Hepatocyte (in vitro differentiated cells): ENCODE measurements at regions not wholly inside any gene's neighbourhood (a gene's known extent, or its start where the extent isn't known, plus 50 kb on each side); places are given as distances from the start of the nearest gene placed in this dataset.

Experiments used
- DNase-seq: peaks from one replicate; pipeline ENCODE4 v3.0.0-alpha.2; 2016; ENCODE audit warnings: low spot score
- H2AFZ ChIP-seq: fragments of 200-600 bp; sonication (generic); 2 replicates; pipeline ENCODE4 v1.6.0; 2016; ENCODE audit warnings: antibody characterized with exemption, mild to moderate bottlenecking
- H3K27ac ChIP-seq: fragments of 200-600 bp; sonication (generic); 2 replicates; pipeline ENCODE4 v1.5.1; 2016; ENCODE audit warnings: mild to moderate bottlenecking
- H3K27me3 ChIP-seq: fragments of 200-600 bp; sonication (generic); 2 replicates; pipeline ENCODE4 v1.6.1; 2016
- H3K36me3 ChIP-seq: fragments of 200-600 bp; sonication (generic); replicated peaks from 2 replicates; pipeline ENCODE4 v1.5.1; 2016; ENCODE audit warnings: low read depth; ENCODE audit not compliant: insufficient read depth
- H3K4me1 ChIP-seq: fragments of 200-600 bp; sonication (generic); 2 replicates; pipeline ENCODE4 v1.5.1; 2016; ENCODE audit warnings: mild to moderate bottlenecking, moderate library complexity; ENCODE audit not compliant: insufficient read depth
- H3K4me2 ChIP-seq: fragments of 200-600 bp; sonication (generic); 2 replicates; pipeline ENCODE4 v1.6.0; 2016
- H3K4me3 ChIP-seq: fragments of 200-600 bp; sonication (generic); 2 replicates; pipeline ENCODE4 v1.5.1; 2016; ENCODE audit warnings: mild to moderate bottlenecking
- H3K79me2 ChIP-seq: fragments of 200-600 bp; sonication (generic); 2 replicates; pipeline ENCODE4 v1.6.0; 2017; ENCODE audit warnings: mild to moderate bottlenecking
- H3K9me2 ChIP-seq: fragments of 200-600 bp; sonication (generic); replicated peaks from 2 replicates; pipeline ENCODE4 v1.6.0; 2017; ENCODE audit warnings: mild to moderate bottlenecking; ENCODE audit not compliant: insufficient read depth
- H3K9me3 ChIP-seq: fragments of 200-600 bp; sonication (generic); 2 replicates; pipeline ENCODE4 v1.5.1; 2016; ENCODE audit warnings: low read depth, mild to moderate bottlenecking
- H4K20me1 ChIP-seq: fragments of 200-600 bp; sonication (generic); 2 replicates; pipeline ENCODE4 v1.6.0; 2016; ENCODE audit warnings: mild to moderate bottlenecking; ENCODE audit not compliant: insufficient read depth, poor library complexity, severe bottlenecking
- CTCF ChIP-seq: fragments of 200-600 bp; sonication (generic); IDR thresholded peaks from 2 replicates; pipeline ENCODE4 v1.5.1; 2016; ENCODE audit warnings: antibody characterized with exemption, mild to moderate bottlenecking; ENCODE audit not compliant: poor library complexity
- EZH2 ChIP-seq: fragments of 200-600 bp; sonication (generic); IDR thresholded peaks from 2 replicates; pipeline ENCODE4 v1.6.1; 2016; ENCODE audit warnings: antibody characterized with exemption, mild to moderate bottlenecking, borderline replicate concordance
- EZH2phosphoT487 ChIP-seq: fragments of 200-600 bp; sonication (generic); IDR thresholded peaks from one replicate; pipeline ENCODE4 v1.6.1; 2018; ENCODE audit warnings: antibody characterized with exemption, mild to moderate bottlenecking, low read depth, moderate library complexity; ENCODE audit not compliant: unreplicated experiment, severe bottlenecking
- WGBS: methylation state at CpG from one replicate; pipeline ENCODE4 v1.1.6; 2016; ENCODE audit warnings: low lambda C conversion rate; ENCODE audit errors: missing lambda C conversion rate; 5-methylcytosine and 5-hydroxymethylcytosine counted together

GRCh38 chr1:17933971-17934370 lies 173.6 kb upstream of the IGSF21 start:
- H3K27ac ChIP-seq, result no peak overlapping the region
- H3K4me3 ChIP-seq, result no peak overlapping the region
- no peaks in the 10 kb centered on the region for H4K20me1 ChIP-seq
- no peak for DNase-seq
- peaks cover 9% of the 10 kb centered on the region for H3K27me3 ChIP-seq
- H3K79me2 ChIP-seq, result no peaks in the 10 kb centered on the region
- WGBS, result 49% methylated on average over 5 of the region's 5 CpGs
- no peaks in the 10 kb centered on the region for H3K9me3 ChIP-seq
- no peak for TF ChIP-seq EZH2
- no peak for TF ChIP-seq EZH2phosphoT487
- TF ChIP-seq CTCF, result no peak
- H3K4me2 ChIP-seq, result no peak overlapping the region
- no peaks in the 10 kb centered on the region for H3K4me1 ChIP-seq
- no peak overlapping the region for H2AFZ ChIP-seq
- no peaks in the 10 kb centered on the region for H3K36me3 ChIP-seq
- no peaks in the 10 kb centered on the region for H3K9me2 ChIP-seq

- Histone ChIP-seq H3K4me2 (no peak overlapping the region), H3K79me2 (no peaks in the 10 kb centered on the region), H3K27ac (no peak overlapping the region), H4K20me1 (no peaks in the 10 kb centered on the region), H2AFZ (no peak overlapping the region), H3K9me3 (no peaks in the 10 kb centered on the region), H3K9me2 (no peaks in the 10 kb centered on the region), H3K4me3 (no peak overlapping the region), H3K27me3 (no peaks in the 10 kb centered on the region), H3K4me1 (no peaks in the 10 kb centered on the region), H3K36me3 (no peaks in the 10 kb centered on the region)
- 37% methylated on average over 6 of the region's 6 CpGs for WGBS
- peak; percentile 24 for DNase-seq
- TF ChIP-seq EZH2, result no peak
- TF ChIP-seq EZH2phosphoT487, result no peak
- no peak for TF ChIP-seq CTCF
Measured at GRCh38 chr1:17935230-17935629, 172.4 kb upstream of the IGSF21 start.

GRCh38 chr1:17941431-17942189 lies 166.0 kb upstream of the IGSF21 start:
- H3K27ac ChIP-seq, result no peak overlapping the region
- H3K9me2 ChIP-seq, result no peaks in the 10 kb centered on the region
- no peak overlapping the region for H3K4me2 ChIP-seq
- H3K36me3 ChIP-seq, result no peaks in the 10 kb centered on the region
- no peak for DNase-seq
- no peaks in the 10 kb centered on the region for H3K27me3 ChIP-seq
- H3K9me3 ChIP-seq, result no peaks in the 10 kb centered on the region
- H4K20me1 ChIP-seq, result no peaks in the 10 kb centered on the region
- 81% methylated on average over 6 of the region's 6 CpGs for WGBS
- H3K79me2 ChIP-seq, result no peaks in the 10 kb centered on the region
- no peak overlapping the region for H3K4me3 ChIP-seq
- TF ChIP-seq EZH2phosphoT487, result no peak
- TF ChIP-seq CTCF, result no peak
- no peak for TF ChIP-seq EZH2
- no peaks in the 10 kb centered on the region for H3K4me1 ChIP-seq
- no peak overlapping the region for H2AFZ ChIP-seq
